KMS-11 (cell line): ENCODE measurements at regions not wholly inside any gene's neighbourhood (a gene's known extent, or its start where the extent isn't known, plus 50 kb on each side); places are given as distances from the start of the nearest gene placed in this dataset.
A peak's percentile ranks its signal among the peaks of the same experiment; 100 is the strongest.

Source experiments
- H2AFZ ChIP-seq: fragments of 200-600 bp; sonication (generic); 2 replicates; pipeline ENCODE4 v1.6.1; 2016; ENCODE audit warnings: antibody characterized with exemption, mixed run types, low read depth
- H3K27ac ChIP-seq: fragments of 200-600 bp; sonication (generic); 2 replicates; pipeline ENCODE4 v1.6.1; 2016; ENCODE audit warnings: mild to moderate bottlenecking, mixed run types
- H3K27me3 ChIP-seq: fragments of 200-600 bp; sonication (generic); 2 replicates; pipeline ENCODE4 v1.6.1; 2017; ENCODE audit warnings: mild to moderate bottlenecking, low read depth, mixed run types, moderate library complexity; ENCODE audit not compliant: insufficient read depth
- H3K36me3 ChIP-seq: fragments of 200-600 bp; sonication (generic); 2 replicates; pipeline ENCODE4 v1.6.1; 2017; ENCODE audit warnings: mild to moderate bottlenecking, mixed run types; ENCODE audit not compliant: insufficient read depth
- H3K4me1 ChIP-seq: fragments of 200-600 bp; sonication (generic); 2 replicates; pipeline ENCODE4 v1.6.1; 2016; ENCODE audit warnings: mild to moderate bottlenecking, low read depth, mixed run types; ENCODE audit not compliant: poor library complexity, severe bottlenecking
- H3K4me2 ChIP-seq: fragments of 200-600 bp; sonication (generic); 2 replicates; pipeline ENCODE4 v1.7.0; 2016; ENCODE audit warnings: mild to moderate bottlenecking, mixed run types
- H3K4me3 ChIP-seq: fragments of 200-600 bp; sonication (generic); IDR thresholded peaks from 2 replicates; pipeline ENCODE4 v1.6.1; 2017; ENCODE audit warnings: low read depth, low read length, mixed read lengths; ENCODE audit not compliant: insufficient read depth
- H3K79me2 ChIP-seq: fragments of 200-600 bp; sonication (generic); 2 replicates; pipeline ENCODE4 v1.6.1; 2016; ENCODE audit warnings: low read depth, mixed run types; ENCODE audit not compliant: insufficient read depth
- H3K9ac ChIP-seq: fragments of 200-600 bp; sonication (generic); 2 replicates; pipeline ENCODE4 v1.6.1; 2016; ENCODE audit warnings: mild to moderate bottlenecking, mixed run types
- H4K20me1 ChIP-seq: fragments of 200-600 bp; sonication (generic); 2 replicates; pipeline ENCODE4 v1.6.1; 2016; ENCODE audit warnings: mild to moderate bottlenecking, mixed run types; ENCODE audit not compliant: insufficient read depth
- CTCF ChIP-seq: fragments of 200-600 bp; sonication (generic); conservative IDR thresholded peaks from 2 replicates; pipeline ENCODE4 v1.6.1; 2017; ENCODE audit warnings: low read depth, mild to moderate bottlenecking, antibody characterized with exemption, low read length, moderate library complexity, mixed read lengths

GRCh38 chrX:86917959-86918358 lies 599.6 kb upstream of the KLHL4 start:
- TF ChIP-seq CTCF, result no peak
- H2AFZ ChIP-seq, result no peak overlapping the region
- H3K4me1 ChIP-seq, result peaks cover 14% of the 10 kb centered on the region
- H3K27ac ChIP-seq, result no peak overlapping the region
- H3K79me2 ChIP-seq, result no peaks in the 10 kb centered on the region
- H3K27me3 ChIP-seq, result no peaks in the 10 kb centered on the region
- H3K4me3 ChIP-seq, result no peak overlapping the region
- no peaks in the 10 kb centered on the region for H4K20me1 ChIP-seq
- no peak overlapping the region for H3K9ac ChIP-seq
- no peaks in the 10 kb centered on the region for H3K36me3 ChIP-seq
- H3K4me2 ChIP-seq, result peak overlapping the region; percentile 17; the same call in 1 of the 2 replicates

DNA sequence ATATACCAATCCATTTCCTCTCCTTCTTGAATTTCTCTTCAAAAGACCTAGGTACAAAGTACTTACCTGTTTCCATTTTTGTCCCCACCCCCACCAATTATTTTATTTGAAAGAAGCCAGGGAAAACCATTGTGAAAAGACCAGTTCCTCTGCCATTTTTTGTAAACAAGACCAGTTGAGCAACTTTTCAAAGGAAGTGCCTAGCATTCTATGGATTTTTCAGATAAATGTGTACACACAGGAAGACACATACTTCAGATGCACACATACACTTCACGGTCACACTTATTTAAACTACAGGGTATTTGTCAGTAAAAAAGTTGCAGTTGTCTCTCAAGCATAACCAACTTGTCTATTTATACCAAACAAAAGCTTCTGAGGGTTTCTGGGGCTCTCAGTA lies 587.2 kb upstream of the KLHL4 start:
- Histone ChIP-seq H2AFZ (no peak overlapping the region), H3K4me3 (no peak overlapping the region), H3K27me3 (no peaks in the 10 kb centered on the region), H3K36me3 (no peaks in the 10 kb centered on the region), H3K9ac (no peak overlapping the region), H3K4me1 (no peaks in the 10 kb centered on the region), H3K4me2 (no peak overlapping the region), H3K27ac (no peak overlapping the region), H4K20me1 (no peaks in the 10 kb centered on the region), H3K79me2 (no peaks in the 10 kb centered on the region)
- TF ChIP-seq CTCF, result no peak

DNA sequence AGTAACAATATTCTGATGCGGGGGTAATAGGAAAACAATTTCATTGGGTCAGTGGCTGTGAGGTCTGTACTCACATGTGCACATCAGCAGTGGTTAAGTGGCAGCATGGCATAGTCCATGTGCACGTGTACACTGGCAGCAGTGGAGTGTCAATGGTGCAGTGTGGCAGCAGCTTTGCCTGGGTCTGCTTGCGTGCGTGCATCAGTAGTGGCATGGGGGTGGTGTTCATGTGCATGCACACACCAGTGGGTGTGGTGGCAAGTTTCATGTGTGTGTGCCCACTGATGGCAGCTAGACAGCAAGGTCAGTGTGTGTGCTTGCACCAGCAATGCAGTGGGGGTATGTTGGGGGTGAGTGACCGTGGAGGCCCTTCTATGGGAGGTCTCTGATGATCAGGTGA lies 581.6 kb upstream of the KLHL4 start:
- H4K20me1 ChIP-seq, result no peaks in the 10 kb centered on the region
- no peak overlapping the region for H3K4me3 ChIP-seq
- H3K27me3 ChIP-seq, result no peaks in the 10 kb centered on the region
- no peak overlapping the region for H3K9ac ChIP-seq
- no peaks in the 10 kb centered on the region for H3K79me2 ChIP-seq
- no peaks in the 10 kb centered on the region for H3K36me3 ChIP-seq
- no peaks in the 10 kb centered on the region for H3K4me1 ChIP-seq
- H3K27ac ChIP-seq, result no peak overlapping the region
- no peak for TF ChIP-seq CTCF
- no peak overlapping the region for H3K4me2 ChIP-seq
- H2AFZ ChIP-seq, result no peak overlapping the region

GRCh38 chrX:86946569-86946968 lies 571.0 kb upstream of the KLHL4 start:
- no peaks in the 10 kb centered on the region for H3K36me3 ChIP-seq
- no peaks in the 10 kb centered on the region for H3K27me3 ChIP-seq
- H3K4me1 ChIP-seq, result no peaks in the 10 kb centered on the region
- TF ChIP-seq CTCF, result peak; percentile 62
- H2AFZ ChIP-seq, result no peak overlapping the region
- no peaks in the 10 kb centered on the region for H3K79me2 ChIP-seq
- H3K9ac ChIP-seq, result no peak overlapping the region
- H3K4me3 ChIP-seq, result no peak overlapping the region
- H4K20me1 ChIP-seq, result no peaks in the 10 kb centered on the region
- no peak overlapping the region for H3K27ac ChIP-seq
- H3K4me2 ChIP-seq, result no peak overlapping the region
